H9 (cell line): ENCODE measurements at regions not wholly inside any gene's neighbourhood (a gene's known extent, or its start where the extent isn't known, plus 50 kb on each side); places are given as distances from the start of the nearest gene placed in this dataset.

ENCODE experiments used
- DNase-seq: peaks from one replicate; pipeline ENCODE4 v3.0.0-alpha.2; 2017
- H2AFZ ChIP-seq: one replicate; pipeline ENCODE4 v1.6.1; 2013; ENCODE audit warnings: mild to moderate bottlenecking, low read length, control low read depth, moderate library complexity
- H2AK5ac ChIP-seq: 2 replicates; pipeline ENCODE4 v1.6.1; 2013; ENCODE audit warnings: low read length, control low read depth, mixed read lengths; ENCODE audit not compliant: insufficient read length
- H2BK120ac ChIP-seq: one replicate; pipeline ENCODE4 v1.6.1; 2013; ENCODE audit warnings: low read depth, mild to moderate bottlenecking, low read length, control low read depth, inconsistent platforms; ENCODE audit not compliant: poor library complexity, severe bottlenecking
- H2BK12ac ChIP-seq: 2 replicates; pipeline ENCODE4 v1.6.1; 2013; ENCODE audit warnings: low read length, control low read depth, mixed read lengths, low read depth; ENCODE audit not compliant: insufficient read length
- H2BK15ac ChIP-seq: 2 replicates; pipeline ENCODE4 v1.6.1; 2013; ENCODE audit warnings: low read depth, low read length, control low read depth
- H2BK20ac ChIP-seq: one replicate; pipeline ENCODE4 v1.6.1; 2013; ENCODE audit warnings: low read depth, mild to moderate bottlenecking, low read length, control low read depth, inconsistent platforms; ENCODE audit not compliant: poor library complexity, severe bottlenecking
- H2BK5ac ChIP-seq: 2 replicates; pipeline ENCODE4 v1.6.1; 2013; ENCODE audit warnings: low read length, control low read depth, mixed read lengths; ENCODE audit not compliant: insufficient read length
- H3K14ac ChIP-seq: 2 replicates; pipeline ENCODE4 v1.6.1; 2013; ENCODE audit warnings: low read length, control low read depth; ENCODE audit not compliant: insufficient read depth
- H3K18ac ChIP-seq: 2 replicates; pipeline ENCODE4 v1.6.1; 2013; ENCODE audit warnings: low read depth, mild to moderate bottlenecking, mixed read lengths, low read length, control low read depth; ENCODE audit not compliant: insufficient read length
- H3K23ac ChIP-seq: 2 replicates; pipeline ENCODE4 v1.6.1; 2013; ENCODE audit warnings: low read length, control low read depth, mixed read lengths, low read depth; ENCODE audit not compliant: insufficient read length
- H3K23me2 ChIP-seq: 2 replicates; pipeline ENCODE4 v1.6.1; 2013; ENCODE audit warnings: low read depth, mild to moderate bottlenecking, mixed read lengths, low read length, control low read depth; ENCODE audit not compliant: insufficient read length, poor library complexity, severe bottlenecking
- H3K27ac ChIP-seq: 2 replicates; pipeline ENCODE4 v1.5.1; 2013; ENCODE audit warnings: low read length, control low read depth, mixed read lengths, low read depth; ENCODE audit not compliant: insufficient read length
- H3K27me3 ChIP-seq: 2 replicates; pipeline ENCODE4 v1.6.1; 2013; ENCODE audit warnings: low read length, control low read depth, inconsistent platforms; ENCODE audit not compliant: insufficient read depth
- H3K4ac ChIP-seq: 2 replicates; pipeline ENCODE4 v1.6.1; 2013; ENCODE audit warnings: low read depth, mild to moderate bottlenecking, control low read depth, inconsistent platforms, low read length, moderate library complexity
- H3K4me1 ChIP-seq: 2 replicates; pipeline ENCODE4 v1.6.1; 2013; ENCODE audit warnings: low read length, control low read depth, inconsistent platforms; ENCODE audit not compliant: insufficient read depth
- H3K4me2 ChIP-seq: 2 replicates; pipeline ENCODE4 v1.6.1; 2013; ENCODE audit warnings: low read length, control low read depth, mixed read lengths; ENCODE audit not compliant: insufficient read length, insufficient read depth
- H3K56ac ChIP-seq: 2 replicates; pipeline ENCODE4 v1.6.1; 2013; ENCODE audit warnings: low read depth, mild to moderate bottlenecking, mixed read lengths, low read length, control low read depth; ENCODE audit not compliant: insufficient read length
- H3K79me1 ChIP-seq: 2 replicates; pipeline ENCODE4 v1.6.1; 2013; ENCODE audit warnings: low read depth, mild to moderate bottlenecking, moderate library complexity, low read length, control low read depth, inconsistent platforms; ENCODE audit not compliant: insufficient read depth, poor library complexity, severe bottlenecking
- H3K79me2 ChIP-seq: 2 replicates; pipeline ENCODE4 v1.6.1; 2013; ENCODE audit warnings: low read length, control low read depth, inconsistent platforms; ENCODE audit not compliant: insufficient read depth
- H3K9ac ChIP-seq: 2 replicates; pipeline ENCODE4 v1.6.1; 2013; ENCODE audit warnings: low read length, control low read depth, mixed read lengths; ENCODE audit not compliant: insufficient read length; ENCODE audit errors: extremely low read depth
- H3K9me3 ChIP-seq: one replicate; pipeline ENCODE4 v1.6.1; 2013; ENCODE audit warnings: low read depth, low read length, inconsistent platforms; ENCODE audit not compliant: control insufficient read depth
- H3T11ph ChIP-seq: one replicate; pipeline ENCODE4 v1.6.1; 2013; ENCODE audit warnings: mild to moderate bottlenecking, low read length, control low read depth, inconsistent platforms
- H4K20me1 ChIP-seq: one replicate; pipeline ENCODE4 v1.6.1; 2013; ENCODE audit not compliant: control insufficient read depth, insufficient read length, insufficient read depth
- H4K5ac ChIP-seq: 2 replicates; pipeline ENCODE4 v1.6.1; 2013; ENCODE audit warnings: low read depth, mild to moderate bottlenecking, mixed read lengths, low read length, control low read depth; ENCODE audit not compliant: insufficient read length
- H4K8ac ChIP-seq: replicated peaks from 2 replicates; pipeline ENCODE4 v1.6.1; 2013; ENCODE audit warnings: low read length, control low read depth, mixed read lengths, low read depth; ENCODE audit not compliant: insufficient read length
- H4K91ac ChIP-seq: 2 replicates; pipeline ENCODE4 v1.6.1; 2013; ENCODE audit warnings: low read depth, mild to moderate bottlenecking, moderate library complexity, mixed read lengths, low read length, control low read depth; ENCODE audit not compliant: insufficient read length
- H3K27ac Mint-ChIP-seq, 3 experiments: 2 replicates in 2 of 3; 3 replicates in 1 of 3; pipeline ENCODE4 v1.8.0; 2020 to 2021; ENCODE audit warnings: mixed read lengths in 3 of 3, mild to moderate bottlenecking in 1 of 3, moderate library complexity in 1 of 3
- H3K27me3 Mint-ChIP-seq: 2 replicates; pipeline ENCODE4 v1.8.0; 2021; ENCODE audit warnings: low read depth, mild to moderate bottlenecking, moderate library complexity, mixed read lengths
- H3K36me3 Mint-ChIP-seq, 3 experiments: 2 replicates in 2 of 3; 3 replicates in 1 of 3; pipeline ENCODE4 v1.8.0; 2020 to 2021; ENCODE audit warnings: low read depth in 3 of 3, mixed read lengths in 3 of 3; ENCODE audit not compliant: insufficient read depth in 1 of 3
- H3K4me1 Mint-ChIP-seq, 2 experiments: 2 replicates each; pipeline ENCODE4 v1.8.0; 2020; ENCODE audit warnings: mixed read lengths in 2 of 2
- H3K4me3 Mint-ChIP-seq, 2 experiments: 2 replicates in 1 of 2; 3 replicates in 1 of 2; pipeline ENCODE4 v1.8.0; 2020 to 2021; ENCODE audit warnings: mild to moderate bottlenecking in 2 of 2, mixed read lengths in 2 of 2, moderate library complexity in 1 of 2
- H3K9me3 Mint-ChIP-seq, 2 experiments: 2 replicates in 1 of 2; 3 replicates in 1 of 2; pipeline ENCODE4 v1.8.0; 2020; ENCODE audit warnings: mild to moderate bottlenecking in 2 of 2, mixed read lengths in 2 of 2, moderate library complexity in 1 of 2
- WGBS: extraction: QIAGEN DNeasy Blood & Tissue Kit; methylation state at CpG from one replicate; pipeline ENCODE4 v1.1.7; 2013; ENCODE audit warnings: missing lambda C conversion rate, low lambda C conversion rate, mixed read lengths; ENCODE audit not compliant: insufficient read length; ENCODE audit errors: extremely low coverage; 5-methylcytosine and 5-hydroxymethylcytosine counted together
- TF ChIP-seq, protein P1 (sequence below): fragments of 200-600 bp; sonication (generic); conservative IDR thresholded peaks from 3 replicates; pipeline ENCODE4 v1.8.0; 2021; ENCODE audit warnings: antibody characterized with exemption, mild to moderate bottlenecking

DNA sequence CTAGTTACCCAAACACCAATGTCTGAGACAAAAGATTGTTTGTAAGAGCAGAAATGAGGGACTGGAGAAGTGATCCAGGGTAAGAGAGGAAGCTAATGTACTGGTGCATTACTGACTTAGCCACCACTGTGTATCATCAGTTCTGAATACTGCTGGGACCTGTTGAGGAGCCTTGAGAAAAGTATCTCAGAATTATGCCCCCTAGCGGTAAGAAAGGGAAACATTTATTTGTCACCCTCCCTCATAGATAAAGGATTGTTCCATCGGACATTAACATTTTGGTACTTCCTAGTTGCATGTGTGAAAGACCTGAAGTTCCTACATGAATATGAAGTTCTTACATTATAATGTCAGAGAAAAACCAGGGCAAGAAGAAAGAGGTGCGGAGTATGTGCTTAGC is 612.5 kb downstream of the FSCB start:
- Mint-ChIP-seq H3K27ac (no peak overlapping the region), H3K36me3 (no peaks in the 10 kb centered on the region), H3K4me1 (peaks cover 0 to 7% of the 10 kb centered on the region in 2 experiments; a peak in 2 of 4 replicates), H3K4me3 (no peak overlapping the region), H3K27me3 (no peaks in the 10 kb centered on the region), H3K9me3 (no peaks in the 10 kb centered on the region)
- TF ChIP-seq, protein P1, sequence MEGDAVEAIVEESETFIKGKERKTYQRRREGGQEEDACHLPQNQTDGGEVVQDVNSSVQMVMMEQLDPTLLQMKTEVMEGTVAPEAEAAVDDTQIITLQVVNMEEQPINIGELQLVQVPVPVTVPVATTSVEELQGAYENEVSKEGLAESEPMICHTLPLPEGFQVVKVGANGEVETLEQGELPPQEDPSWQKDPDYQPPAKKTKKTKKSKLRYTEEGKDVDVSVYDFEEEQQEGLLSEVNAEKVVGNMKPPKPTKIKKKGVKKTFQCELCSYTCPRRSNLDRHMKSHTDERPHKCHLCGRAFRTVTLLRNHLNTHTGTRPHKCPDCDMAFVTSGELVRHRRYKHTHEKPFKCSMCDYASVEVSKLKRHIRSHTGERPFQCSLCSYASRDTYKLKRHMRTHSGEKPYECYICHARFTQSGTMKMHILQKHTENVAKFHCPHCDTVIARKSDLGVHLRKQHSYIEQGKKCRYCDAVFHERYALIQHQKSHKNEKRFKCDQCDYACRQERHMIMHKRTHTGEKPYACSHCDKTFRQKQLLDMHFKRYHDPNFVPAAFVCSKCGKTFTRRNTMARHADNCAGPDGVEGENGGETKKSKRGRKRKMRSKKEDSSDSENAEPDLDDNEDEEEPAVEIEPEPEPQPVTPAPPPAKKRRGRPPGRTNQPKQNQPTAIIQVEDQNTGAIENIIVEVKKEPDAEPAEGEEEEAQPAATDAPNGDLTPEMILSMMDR = peak; percentile 79
- Histone ChIP-seq H3K27ac (no peak overlapping the region), H3K4ac (no peak overlapping the region), H3K14ac (no peak overlapping the region), H3K9me3 (no peaks in the 10 kb centered on the region), H2BK15ac (no peak overlapping the region), H4K91ac (no peak overlapping the region), H3K4me2 (no peak overlapping the region), H2BK20ac (no peak overlapping the region), H3K23me2 (no peaks in the 10 kb centered on the region), H3K79me2 (no peaks in the 10 kb centered on the region), H2AK5ac (no peak overlapping the region), H4K20me1 (no peaks in the 10 kb centered on the region), H3K56ac (no peak overlapping the region), H3K4me1 (no peaks in the 10 kb centered on the region), H3K9ac (no peak overlapping the region), H2BK120ac (no peak overlapping the region), H3K27me3 (no peaks in the 10 kb centered on the region), H2BK12ac (no peak overlapping the region), H3K18ac (no peak overlapping the region), H4K8ac (no peak overlapping the region), H4K5ac (no peak overlapping the region), H3K79me1 (no peaks in the 10 kb centered on the region), H3K23ac (no peak overlapping the region), H2AFZ (no peak overlapping the region), H3T11ph (no peak overlapping the region), H2BK5ac (no peak overlapping the region)
- no CpG with 5 or more reads among the region's 3 CpGs for WGBS
- DNase-seq = no peak
